Activated CD4-positive, alpha-beta T cell treated with anti-CD3 and anti-CD28 coated beads for 36 hours (primary cell): ENCODE measurements at regions not wholly inside any gene's neighbourhood (a gene's known extent, or its start where the extent isn't known, plus 50 kb on each side); places are given as distances from the start of the nearest gene placed in this dataset.

Source experiments
- ATAC-seq: fragments of 200-7000 bp; cut with Tn5 transposase; one replicate; pipeline ENCODE4 v1.10.0; 2021; ENCODE audit warnings: mild to moderate bottlenecking, moderate library complexity
- CTCF ChIA-PET: fragments of 350-600 bp; sonication (Branson Sonifier 250); formaldehyde crosslinking; loops from one replicate; lab custom pipeline; 2021; ENCODE audit warnings: antibody characterized with exemption; lab: Charles Lee
- POLR2A ChIA-PET: fragments of 350-600 bp; sonication (Branson Sonifier 250); formaldehyde crosslinking; loops from one replicate; lab custom pipeline; 2021; ENCODE audit warnings: antibody characterized with exemption, inconsistent platforms; lab: Charles Lee
- DNase-seq: peaks from one replicate; pipeline ENCODE4 v3.0.0-alpha.2; 2020
- H3K27ac Mint-ChIP-seq: one replicate; pipeline ENCODE4 v1.8.0; 2021; ENCODE audit warnings: mixed read lengths
- H3K27me3 Mint-ChIP-seq: one replicate; pipeline ENCODE4 v1.8.0; 2021; ENCODE audit warnings: mixed read lengths
- H3K36me3 Mint-ChIP-seq: one replicate; pipeline ENCODE4 v1.8.0; 2021; ENCODE audit warnings: low read depth, mixed read lengths
- H3K4me1 Mint-ChIP-seq: one replicate; pipeline ENCODE4 v1.8.0; 2021; ENCODE audit warnings: mixed read lengths
- H3K4me3 Mint-ChIP-seq: one replicate; pipeline ENCODE4 v1.8.0; 2021; ENCODE audit warnings: mild to moderate bottlenecking, moderate library complexity, mixed read lengths
- H3K9me3 Mint-ChIP-seq: one replicate; pipeline ENCODE4 v1.8.0; 2021; ENCODE audit warnings: low read depth, mixed read lengths
- intact Hi-C, 2 experiments: fragments of 100-400 bp; cut with DNase I in 1 of 2; cut with micrococcal nuclease in 1 of 2; formaldehyde crosslinking; loops; one replicate each; pipeline versions ENCODE4 v1.14.2 to v1.15.1; 2022 to 2024; cut with DNase I, micrococcal nuclease

- DNase-seq (no peak), ATAC-seq (no peak)
- Mint-ChIP-seq H3K27ac (no peak overlapping the region), H3K4me1 (no peaks in the 10 kb centered on the region), H3K9me3 (no peaks in the 10 kb centered on the region), H3K27me3 (no peaks in the 10 kb centered on the region), H3K36me3 (no peaks in the 10 kb centered on the region), H3K4me3 (no peak overlapping the region)
- ChIA-PET CTCF (no interaction called here), POLR2A (no interaction called here)
- intact Hi-C loops = no loop called here
These were observed 592.1 kb downstream of the PRELID2 start for GRCh38 chr5:145243016-145243415.

GRCh38 chr5:145242551-145242950 is 592.6 kb downstream of the PRELID2 start:
- POLR2A ChIA-PET = no interaction called here
- intact Hi-C loops = no loop called here
- no peak for ATAC-seq

GRCh38 chr5:145237843-145238242 is 597.3 kb downstream of the PRELID2 start:
- Mint-ChIP-seq H3K9me3 (peaks cover 2% of the 10 kb centered on the region), H3K36me3 (no peaks in the 10 kb centered on the region)
- CTCF ChIA-PET = no interaction called here

More at GRCh38 chr5:145242551-145242950, 592.6 kb downstream of the PRELID2 start:
- no peaks in the 10 kb centered on the region for H3K4me1 Mint-ChIP-seq
- CTCF ChIA-PET = no interaction called here
- no peak overlapping the region for H3K27ac Mint-ChIP-seq
- H3K9me3 Mint-ChIP-seq = peaks cover under 1% of the 10 kb centered on the region
- no peaks in the 10 kb centered on the region for H3K36me3 Mint-ChIP-seq
- H3K27me3 Mint-ChIP-seq = no peaks in the 10 kb centered on the region
- DNase-seq = no peak
- H3K4me3 Mint-ChIP-seq = no peak overlapping the region

GRCh38 chr5:145236983-145237382 is 598.2 kb downstream of the PRELID2 start:
- no peaks in the 10 kb centered on the region for H3K27me3 Mint-ChIP-seq
- CTCF ChIA-PET = no interaction called here
- no peak overlapping the region for H3K27ac Mint-ChIP-seq
- intact Hi-C loops = no loop called here
- H3K36me3 Mint-ChIP-seq = no peaks in the 10 kb centered on the region
- DNase-seq (no peak), ATAC-seq (no peak)
- no peak overlapping the region for H3K4me3 Mint-ChIP-seq
- POLR2A ChIA-PET = no interaction called here
- H3K4me1 Mint-ChIP-seq = no peaks in the 10 kb centered on the region
- H3K9me3 Mint-ChIP-seq = peaks cover 2% of the 10 kb centered on the region

More at GRCh38 chr5:145237843-145238242, 597.3 kb downstream of the PRELID2 start:
- intact Hi-C loops = loop anchor here in 1 of 2 experiments (2.0 kb wide), 1 partner anchor 1033 kb away; no protein-coding TSS in a partner anchor
- ATAC-seq (no peak), DNase-seq (peak; percentile 24)
- no peaks in the 10 kb centered on the region for H3K27me3 Mint-ChIP-seq
- H3K27ac Mint-ChIP-seq = no peak overlapping the region
- no peak overlapping the region for H3K4me3 Mint-ChIP-seq
- POLR2A ChIA-PET = no interaction called here
- H3K4me1 Mint-ChIP-seq = no peaks in the 10 kb centered on the region

GRCh38 chr5:145236127-145236526 is 599.0 kb downstream of the PRELID2 start:
- CTCF ChIA-PET = interaction anchor here (0.6 kb wide), 1 partner anchor 49 kb away, joined by 3 read pairs; no protein-coding TSS in a partner anchor
- Mint-ChIP-seq H3K36me3 (no peaks in the 10 kb centered on the region), H3K4me1 (no peaks in the 10 kb centered on the region), H3K27me3 (no peaks in the 10 kb centered on the region), H3K4me3 (no peak overlapping the region), H3K9me3 (peaks cover 2% of the 10 kb centered on the region), H3K27ac (no peak overlapping the region)
- intact Hi-C loops = no loop called here
- DNase-seq = no peak
- no peak for ATAC-seq
- POLR2A ChIA-PET = no interaction called here

GRCh38 chr5:145233461-145233860 is 601.7 kb downstream of the PRELID2 start:
- ATAC-seq (no peak), DNase-seq (no peak)
- Mint-ChIP-seq H3K4me3 (no peak overlapping the region), H3K9me3 (peaks cover 2% of the 10 kb centered on the region), H3K27ac (no peak overlapping the region), H3K27me3 (no peaks in the 10 kb centered on the region), H3K36me3 (no peaks in the 10 kb centered on the region), H3K4me1 (no peaks in the 10 kb centered on the region)
- ChIA-PET POLR2A (no interaction called here), CTCF (no interaction called here)
- intact Hi-C loops = no loop called here

- no peaks in the 10 kb centered on the region for H3K27me3 Mint-ChIP-seq
- intact Hi-C loops = no loop called here
- H3K36me3 Mint-ChIP-seq = no peaks in the 10 kb centered on the region
- ChIA-PET CTCF (no interaction called here), POLR2A (no interaction called here)
- no peaks in the 10 kb centered on the region for H3K4me1 Mint-ChIP-seq
- DNase-seq (no peak), ATAC-seq (no peak)
- no peak overlapping the region for H3K4me3 Mint-ChIP-seq
- no peaks in the 10 kb centered on the region for H3K9me3 Mint-ChIP-seq
- no peak overlapping the region for H3K27ac Mint-ChIP-seq
These were observed 604.4 kb downstream of the PRELID2 start for GRCh38 chr5:145230781-145231180.

- Mint-ChIP-seq H3K27me3 (no peaks in the 10 kb centered on the region), H3K36me3 (no peaks in the 10 kb centered on the region), H3K9me3 (no peaks in the 10 kb centered on the region), H3K4me3 (no peak overlapping the region), H3K27ac (no peak overlapping the region), H3K4me1 (no peaks in the 10 kb centered on the region)
- POLR2A ChIA-PET = no interaction called here
- DNase-seq (no peak), ATAC-seq (no peak)
- CTCF ChIA-PET = no interaction called here
- intact Hi-C loops = no loop called here
These were observed 606.6 kb downstream of the PRELID2 start for GRCh38 chr5:145228564-145228963.

- Mint-ChIP-seq H3K27ac (no peak overlapping the region), H3K9me3 (no peaks in the 10 kb centered on the region), H3K27me3 (no peaks in the 10 kb centered on the region), H3K4me1 (no peaks in the 10 kb centered on the region), H3K4me3 (no peak overlapping the region), H3K36me3 (no peaks in the 10 kb centered on the region)
- ATAC-seq = no peak
- intact Hi-C loops = no loop called here
- DNase-seq = no peak
- ChIA-PET POLR2A (no interaction called here), CTCF (no interaction called here)
These were observed 607.3 kb downstream of the PRELID2 start for GRCh38 chr5:145227881-145228280.

GRCh38 chr5:145226726-145227125 is 608.4 kb downstream of the PRELID2 start:
- POLR2A ChIA-PET = no interaction called here
- Mint-ChIP-seq H3K36me3 (no peaks in the 10 kb centered on the region), H3K27ac (no peak overlapping the region), H3K4me3 (no peak overlapping the region), H3K4me1 (no peaks in the 10 kb centered on the region), H3K27me3 (no peaks in the 10 kb centered on the region), H3K9me3 (no peaks in the 10 kb centered on the region)
- CTCF ChIA-PET = no interaction called here
- DNase-seq (no peak), ATAC-seq (no peak)
- intact Hi-C loops = no loop called here

- Mint-ChIP-seq H3K9me3 (no peaks in the 10 kb centered on the region), H3K27ac (no peak overlapping the region), H3K27me3 (no peaks in the 10 kb centered on the region), H3K36me3 (no peaks in the 10 kb centered on the region), H3K4me1 (no peaks in the 10 kb centered on the region), H3K4me3 (no peak overlapping the region)
- no peak for DNase-seq
- intact Hi-C loops = no loop called here
- no peak for ATAC-seq
- POLR2A ChIA-PET = no interaction called here
- CTCF ChIA-PET = no interaction called here
These were observed 609.6 kb downstream of the PRELID2 start for GRCh38 chr5:145225529-145225928.

GRCh38 chr5:145223582-145223981 is 611.6 kb downstream of the PRELID2 start:
- Mint-ChIP-seq H3K27me3 (no peaks in the 10 kb centered on the region), H3K9me3 (no peaks in the 10 kb centered on the region), H3K4me1 (no peaks in the 10 kb centered on the region), H3K36me3 (no peaks in the 10 kb centered on the region), H3K4me3 (no peak overlapping the region), H3K27ac (no peak overlapping the region)
- ATAC-seq (no peak), DNase-seq (no peak)
- intact Hi-C loops = no loop called here
- CTCF ChIA-PET = no interaction called here
- POLR2A ChIA-PET = no interaction called here

- Mint-ChIP-seq H3K27ac (no peak overlapping the region), H3K4me1 (no peaks in the 10 kb centered on the region), H3K36me3 (no peaks in the 10 kb centered on the region), H3K9me3 (no peaks in the 10 kb centered on the region), H3K4me3 (no peak overlapping the region), H3K27me3 (no peaks in the 10 kb centered on the region)
- no peak for DNase-seq
- ATAC-seq = no peak
- intact Hi-C loops = no loop called here
- CTCF ChIA-PET = no interaction called here
- POLR2A ChIA-PET = no interaction called here
These were observed 612.5 kb downstream of the PRELID2 start for GRCh38 chr5:145222622-145223021.
